ENCODE measurements at regions not wholly inside any gene's neighbourhood (a gene's known extent, or its start where the extent isn't known, plus 50 kb on each side); places are given as distances from the start of the nearest gene placed in this dataset.

- Histone ChIP-seq H3K27me3 (ENCODE audit: control insufficient read depth in 1 of 2, insufficient read depth in 2 of 2, low read length in 2 of 2) (no peaks in the 10 kb centered on the region), H2AFZ (ENCODE audit: low read length) (no peak overlapping the region), H3K4me3 (replicated peaks in 1 of 3; ENCODE audit: insufficient read depth in 1 of 3, low read depth in 2 of 3, low read length in 3 of 3) (no peak overlapping the region), H3K79me2 (ENCODE audit: insufficient read depth, low read length) (no peaks in the 10 kb centered on the region), H3K4me2 (ENCODE audit: low read depth, low read length) (no peak overlapping the region), H3K9me3 (ENCODE audit: low read length) (peaks cover 29% of the 10 kb centered on the region), H3K9ac (ENCODE audit: insufficient read depth, low read depth, low read length) (no peak overlapping the region), H3K4me1 (ENCODE audit: insufficient read depth, low read length) (no peaks in the 10 kb centered on the region), H4K20me1 (ENCODE audit: insufficient read depth, low read length) (no peaks in the 10 kb centered on the region), H3K27ac (ENCODE audit: extremely low read length, insufficient read depth, low read length) (no peak overlapping the region), H3K36me3 (replicated peaks in 1 of 2; ENCODE audit: control insufficient read depth in 1 of 2, insufficient read depth in 2 of 2, low read length in 2 of 2) (no peaks in the 10 kb centered on the region)
- ATAC-seq (no peak), DNase-seq (ENCODE audit: low spot score) (no peak), FAIRE-seq (no peak)
- BruUV-seq (replicated peaks) = no TSS peak
- TF ChIP-seq ZNF569 (CRISPR knock-in tag; IDR thresholded peaks at IDR 0.05; ENCODE audit: borderline replicate concordance) (no peak), ISL2 (CRISPR knock-in tag; IDR thresholded peaks at IDR 0.05) (no peak), MBD4 (IDR thresholded peaks at IDR 0.05; ENCODE audit: borderline replicate concordance, low read length) (no peak), IRF1 (CRISPR knock-in tag; IDR thresholded peaks at IDR 0.05; ENCODE audit: low read depth) (no peak), ZNF552 (CRISPR knock-in tag; IDR thresholded peaks at IDR 0.05; ENCODE audit: borderline replicate concordance) (no peak), ZNF766 (CRISPR knock-in tag; IDR thresholded peaks at IDR 0.05; ENCODE audit: borderline replicate concordance) (no peak), ZNF704 (CRISPR knock-in tag; IDR thresholded peaks at IDR 0.05; ENCODE audit: borderline replicate concordance) (no peak), ZNF280B (CRISPR knock-in tag; IDR thresholded peaks at IDR 0.05; ENCODE audit: borderline replicate concordance) (no peak)
- POLR2A ChIA-PET = no interaction called here
- intact Hi-C loops (cut with micrococcal nuclease; ENCODE audit: unreplicated experiment) (no loop called here), in situ Hi-C loops (cut with HindIII; ENCODE audit: extremely low pct_ligation_motif_present, low pct_unique_long_range_greater_than_20kb) (no loop called here)
- 93% methylated on average over 1 of the region's 1 CpG for WGBS (ENCODE audit: low lambda C conversion rate)
- CTCF ChIA-PET (ENCODE audit: low intra/inter-chr PET ratio, low total read pairs) = no interaction called here
These were observed 1550.9 kb downstream of the PCDH9 start for GRCh38 chr13:65679240-65679639.
